NOMO-1 (cell line): ENCODE measurements at regions not wholly inside any gene's neighbourhood (a gene's known extent, or its start where the extent isn't known, plus 50 kb on each side); places are given as distances from the start of the nearest gene placed in this dataset.
"Not testable (repeated sequence)": the region's sequence is repeated elsewhere in the genome, so short reads cannot be mapped to it uniquely, and the experiment has no call there.

ENCODE experiments used
- DNase-seq, 2 experiments: peaks; one replicate each; lab custom pipeline; 2025; ENCODE audit not compliant: unreplicated experiment in 2 of 2; lab: John Stamatoyannopoulos, UW

GRCh38 chr12:115297445-115297844 lies 613.5 kb upstream of the TBX3 start:
- DNase-seq = no peak

- DNase-seq = no peak
These were observed 612.7 kb upstream of the TBX3 start for GRCh38 chr12:115296613-115297198.

GRCh38 chr12:115295886-115296285 lies 611.9 kb upstream of the TBX3 start:
- DNase-seq = no peak

- DNase-seq = no peak
These were observed 610.6 kb upstream of the TBX3 start for GRCh38 chr12:115294453-115295133.

GRCh38 chr12:115285429-115285828 lies 601.5 kb upstream of the TBX3 start:
- not testable (repeated sequence) for DNase-seq

- no peak for DNase-seq
These were observed 589.5 kb upstream of the TBX3 start for GRCh38 chr12:115273456-115273855.

GRCh38 chr12:115268451-115268850 lies 584.5 kb upstream of the TBX3 start:
- DNase-seq = no peak

- DNase-seq = no peak
These were observed 583.9 kb upstream of the TBX3 start for GRCh38 chr12:115267891-115268290.

GRCh38 chr12:115267464-115267863 lies 583.5 kb upstream of the TBX3 start:
- DNase-seq = no peak

GRCh38 chr12:115264605-115265004 lies 580.6 kb upstream of the TBX3 start:
- DNase-seq = no peak

- no peak for DNase-seq
These were observed 577.9 kb upstream of the TBX3 start for GRCh38 chr12:115261691-115262398.

GRCh38 chr12:115260762-115261675 lies 577.0 kb upstream of the TBX3 start:
- no peak for DNase-seq

GRCh38 chr12:115259968-115260747 lies 576.2 kb upstream of the TBX3 start:
- DNase-seq = no peak

- DNase-seq = no peak
These were observed 573.8 kb upstream of the TBX3 start for GRCh38 chr12:115257791-115258190.

- DNase-seq = no peak
These were observed 572.0 kb upstream of the TBX3 start for GRCh38 chr12:115255962-115256361.

- DNase-seq = no peak
These were observed 571.3 kb upstream of the TBX3 start for GRCh38 chr12:115255257-115255656.

- DNase-seq = no peak
These were observed 569.1 kb upstream of the TBX3 start for GRCh38 chr12:115253049-115253448.

- no peak for DNase-seq
These were observed 567.8 kb upstream of the TBX3 start for GRCh38 chr12:115251727-115252126.

GRCh38 chr12:115249671-115250278 lies 565.8 kb upstream of the TBX3 start:
- no peak for DNase-seq

- no peak for DNase-seq
These were observed 561.0 kb upstream of the TBX3 start for GRCh38 chr12:115245020-115245419.
